Natural killer cell (primary cell): ENCODE measurements at regions not wholly inside any gene's neighbourhood (a gene's known extent, or its start where the extent isn't known, plus 50 kb on each side); places are given as distances from the start of the nearest gene placed in this dataset.
"Not testable (repeated sequence)": the region's sequence is repeated elsewhere in the genome, so short reads cannot be mapped to it uniquely, and the experiment has no call there.

Experiments
- ATAC-seq, 3 donors: fragments of 150-1000 bp in 2 of 3; fragments of 200-7000 bp in 1 of 3; cut with Tn5 transposase; 1 replicate in 1 of 3; 2 replicates in 2 of 3; pipeline ENCODE4 v1.10.0; 2021; ENCODE audit warnings: mild to moderate bottlenecking in 2 of 3, moderate library complexity in 2 of 3
- DNase-seq, 2 donors: peaks; one replicate each; pipeline versions ENCODE4 v3.0.0 to v3.0.0-alpha.2; 2013 to 2021; ENCODE audit warnings: mixed read lengths in 1 of 2
- H3K27ac ChIP-seq: one replicate; pipeline ENCODE4 v1.5.1; 2013; ENCODE audit warnings: mild to moderate bottlenecking, low read length
- H3K27me3 ChIP-seq: one replicate; pipeline ENCODE4 v1.6.1; 2013; ENCODE audit warnings: low read length; ENCODE audit not compliant: control insufficient read depth, insufficient read depth
- H3K36me3 ChIP-seq: one replicate; pipeline ENCODE4 v1.6.1; 2013; ENCODE audit warnings: low read length; ENCODE audit not compliant: control insufficient read depth, insufficient read depth
- H3K4me1 ChIP-seq: one replicate; pipeline ENCODE4 v1.6.1; 2013; ENCODE audit warnings: low read length; ENCODE audit not compliant: control insufficient read depth, insufficient read depth
- H3K4me3 ChIP-seq: one replicate; pipeline ENCODE4 v1.5.1; 2013; ENCODE audit warnings: low read length
- H3K9me3 ChIP-seq: one replicate; pipeline ENCODE4 v1.6.1; 2013; ENCODE audit warnings: low read length; ENCODE audit not compliant: control insufficient read depth, insufficient read depth
- H3K27ac Mint-ChIP-seq, 2 donors: one replicate each; pipeline ENCODE4 v1.8.0; 2022; ENCODE audit warnings: mild to moderate bottlenecking in 2 of 2, mixed read lengths in 2 of 2, moderate library complexity in 1 of 2
- H3K27me3 Mint-ChIP-seq, 2 donors: one replicate each; pipeline ENCODE4 v1.8.0; 2022; ENCODE audit warnings: low read depth in 2 of 2, mixed read lengths in 2 of 2
- H3K36me3 Mint-ChIP-seq: one replicate; pipeline ENCODE4 v1.8.0; 2022; ENCODE audit warnings: mixed read lengths
- H3K4me1 Mint-ChIP-seq, 2 donors: one replicate each; pipeline ENCODE4 v1.8.0; 2022; ENCODE audit warnings: mixed read lengths in 2 of 2
- H3K4me3 Mint-ChIP-seq: one replicate; pipeline ENCODE4 v1.8.0; 2022; ENCODE audit warnings: mild to moderate bottlenecking, moderate library complexity, mixed read lengths
- H3K9me3 Mint-ChIP-seq, 2 donors: one replicate each; pipeline ENCODE4 v1.8.0; 2022; ENCODE audit warnings: mixed read lengths in 2 of 2
- CTCF ChIP-seq: fragments of 200-600 bp; IDR thresholded peaks from one replicate; pipeline ENCODE4 v1.8.0; 2022; ENCODE audit warnings: antibody characterized with exemption
- WGBS: methylation state at CpG from one replicate; pipeline ENCODE4 v1.1.7; 2013; ENCODE audit warnings: missing lambda C conversion rate; ENCODE audit not compliant: insufficient coverage; 5-methylcytosine and 5-hydroxymethylcytosine counted together
- intact Hi-C: fragments of 100-400 bp; cut with micrococcal nuclease; formaldehyde crosslinking; loops from one replicate; pipeline ENCODE4 v1.14.2; 2022

GRCh38 chr12:4152145-4152795, 121.3 kb upstream of the CCND2 start:
- Histone ChIP-seq H3K4me1 (peaks cover 43% of the 10 kb centered on the region), H3K9me3 (no peaks in the 10 kb centered on the region), H3K36me3 (no peaks in the 10 kb centered on the region), H3K27me3 (no peaks in the 10 kb centered on the region), H3K4me3 (no peak overlapping the region), H3K27ac (peak overlapping the region; percentile 95)
- intact Hi-C loops, result loop anchor here (2.0 kb wide), 1 partner anchor 121 kb away; the partner anchor contains the start of gene CCND2
- Mint-ChIP-seq H3K4me3 (peak overlapping the region; percentile 58), H3K36me3 (no peaks in the 10 kb centered on the region), H3K4me1 (peaks cover 52 to 64% of the 10 kb centered on the region in 2 donors), H3K27ac (peak overlapping the region; percentile 93 to 94), H3K27me3 (peaks cover 0 to 2% of the 10 kb centered on the region in 2 donors), H3K9me3 (no peaks in the 10 kb centered on the region)
- WGBS, result 81% methylated on average over 7 of the region's 7 CpGs
- DNase-seq (peak in 1 of 2 donors; percentile 49), ATAC-seq (peak; percentile 12 to 28 (median 14))
- TF ChIP-seq CTCF, result no peak

GRCh38 chr12:4151362-4152121, 122.0 kb upstream of the CCND2 start:
- H3K27ac ChIP-seq, result peak overlapping the region; percentile 21
- no peak for TF ChIP-seq CTCF
- WGBS, result 94% methylated on average over 4 of the region's 4 CpGs
- peaks cover 0 to 2% of the 10 kb centered on the region in 2 donors for H3K27me3 Mint-ChIP-seq
- no peak for DNase-seq
- peaks cover 46 to 56% of the 10 kb centered on the region in 2 donors for H3K4me1 Mint-ChIP-seq
- no peak for ATAC-seq
- no peaks in the 10 kb centered on the region for H3K9me3 Mint-ChIP-seq
- H3K4me3 ChIP-seq, result no peak overlapping the region
- peaks cover 47% of the 10 kb centered on the region for H3K4me1 ChIP-seq
- no peaks in the 10 kb centered on the region for H3K27me3 ChIP-seq
- no peaks in the 10 kb centered on the region for H3K9me3 ChIP-seq
- H3K27ac Mint-ChIP-seq, result peak overlapping the region; percentile 93 to 94
- intact Hi-C loops, result loop anchor here (2.0 kb wide), 1 partner anchor 121 kb away; the partner anchor contains the start of gene CCND2
- H3K4me3 Mint-ChIP-seq, result no peak overlapping the region
- H3K36me3 ChIP-seq, result no peaks in the 10 kb centered on the region
- no peaks in the 10 kb centered on the region for H3K36me3 Mint-ChIP-seq

GRCh38 chr12:4150355-4150754, 123.2 kb upstream of the CCND2 start:
- peaks cover 41% of the 10 kb centered on the region for H3K4me1 ChIP-seq
- H3K9me3 Mint-ChIP-seq, H3K36me3 Mint-ChIP-seq, H3K9me3 ChIP-seq, H3K36me3 ChIP-seq, DNase-seq, H3K4me3 ChIP-seq, ATAC-seq, H3K27me3 ChIP-seq, H3K27ac Mint-ChIP-seq, intact Hi-C loops, H3K27ac ChIP-seq, H3K4me3 Mint-ChIP-seq, H3K27me3 Mint-ChIP-seq: not testable (repeated sequence)
- peaks cover 36 to 46% of the 10 kb centered on the region in 2 donors for H3K4me1 Mint-ChIP-seq
- WGBS, result 94% methylated on average over 11 of the region's 11 CpGs

- H3K27me3 ChIP-seq, result no peaks in the 10 kb centered on the region
- peaks cover 29% of the 10 kb centered on the region for H3K4me1 ChIP-seq
- no peaks in the 10 kb centered on the region for H3K9me3 Mint-ChIP-seq
- peaks cover 0 to 2% of the 10 kb centered on the region in 2 donors for H3K27me3 Mint-ChIP-seq
- DNase-seq (peak in 1 of 2 donors; percentile 71), ATAC-seq (peak in 1 of 3 donors; percentile 48)
- no peaks in the 10 kb centered on the region for H3K36me3 Mint-ChIP-seq
- 24% methylated on average over 3 of the region's 5 CpGs for WGBS
- H3K4me3 Mint-ChIP-seq, result no peak overlapping the region
- H3K9me3 ChIP-seq, result no peaks in the 10 kb centered on the region
- no peak for TF ChIP-seq CTCF
- H3K4me1 Mint-ChIP-seq, result peaks cover 20 to 29% of the 10 kb centered on the region in 2 donors
- intact Hi-C loops, result no loop called here
- no peaks in the 10 kb centered on the region for H3K36me3 ChIP-seq
- H3K4me3 ChIP-seq, result no peak overlapping the region
- no peak overlapping the region for H3K27ac Mint-ChIP-seq
- H3K27ac ChIP-seq, result peak overlapping the region; percentile 24
Measured at GRCh38 chr12:4148418-4149056, 125.0 kb upstream of the CCND2 start.
